Panc1 (cell line): ENCODE measurements at regions not wholly inside any gene's neighbourhood (a gene's known extent, or its start where the extent isn't known, plus 50 kb on each side); places are given as distances from the start of the nearest gene placed in this dataset.

Experiments
- ATAC-seq: fragments of 200-7000 bp; cut with Tn5 transposase; 2 replicates; pipeline ENCODE4 v1.9.1; 2020; ENCODE audit warnings: mild to moderate bottlenecking, moderate library complexity
- BruUV-seq: library from RNA; stranded (reverse); fragments of 400-500 nt; replicated peaks from 2 replicates; lab custom pipeline; 2021; lab: Mats Ljungman, UMichigan
- CTCF ChIA-PET: fragments of 300-600 bp; sonication (Branson Sonifier 250); formaldehyde crosslinking; loops from one replicate; lab custom pipeline; 2022; ENCODE audit warnings: antibody characterized with exemption; lab: Charles Lee
- POLR2A ChIA-PET: fragments of 300-600 bp; sonication (Branson Sonifier 250); formaldehyde crosslinking; loops from one replicate; lab custom pipeline; 2022; ENCODE audit warnings: antibody characterized with exemption; lab: Charles Lee
- DNase-seq: peaks from one replicate; pipeline ENCODE4 v3.0.0-alpha.2; 2010; ENCODE audit warnings: low read depth, low spot score
- H3K27ac ChIP-seq: 2 replicates; pipeline ENCODE4 v1.5.1; 2011; ENCODE audit warnings: mild to moderate bottlenecking, low read length, inconsistent platforms
- H3K27me3 ChIP-seq: fragments of 200-500 bp; sonication (Bioruptor generic); 2 replicates; pipeline ENCODE4 v1.6.0; 2014; ENCODE audit warnings: low read length, inconsistent platforms; ENCODE audit not compliant: control insufficient read depth, insufficient read depth
- H3K36me3 ChIP-seq: fragments of 200-500 bp; sonication (Bioruptor generic); 2 replicates; pipeline ENCODE4 v1.5.1; 2014; ENCODE audit warnings: inconsistent platforms, mild to moderate bottlenecking, low read length, moderate library complexity; ENCODE audit not compliant: control insufficient read depth, insufficient read depth
- H3K4me1 ChIP-seq: 2 replicates; pipeline ENCODE4 v1.5.1; 2011; ENCODE audit warnings: inconsistent platforms, mild to moderate bottlenecking, low read length, moderate library complexity; ENCODE audit not compliant: control insufficient read depth, insufficient read depth
- H3K4me3 ChIP-seq, 2 experiments: 2 replicates each; pipeline ENCODE4 v1.5.1; 2011 to 2012; ENCODE audit warnings: low read depth in 2 of 2, low read length in 2 of 2, mild to moderate bottlenecking in 2 of 2, inconsistent platforms in 1 of 2, moderate library complexity in 1 of 2
- H3K9me3 ChIP-seq: fragments of 200-500 bp; sonication (Bioruptor generic); 2 replicates; pipeline ENCODE4 v1.5.1; 2014; ENCODE audit warnings: low read depth, mild to moderate bottlenecking, inconsistent platforms, low read length, moderate library complexity; ENCODE audit not compliant: control insufficient read depth, insufficient read depth
- CTCF ChIP-seq: fragments of 450-650 bp; IDR thresholded peaks from 2 replicates; pipeline ENCODE4 v1.5.1; 2017; ENCODE audit warnings: mild to moderate bottlenecking
- POLR2AphosphoS5 ChIP-seq: IDR thresholded peaks from 2 replicates; pipeline ENCODE4 v1.6.1; 2012; ENCODE audit warnings: mild to moderate bottlenecking, low read depth, low read length, moderate library complexity
- REST ChIP-seq, 2 experiments: IDR thresholded peaks; 2 replicates each; pipeline ENCODE4 v1.6.1; 2011 to 2012; ENCODE audit warnings: low read depth in 2 of 2, control low read depth in 1 of 2, low read length in 1 of 2, mild to moderate bottlenecking in 1 of 2, moderate library complexity in 1 of 2; ENCODE audit not compliant: insufficient read depth in 1 of 2
- SIN3A ChIP-seq: IDR thresholded peaks from 2 replicates; pipeline ENCODE4 v1.6.1; 2012; ENCODE audit warnings: low read depth, mild to moderate bottlenecking, low read length, moderate library complexity, borderline replicate concordance; ENCODE audit not compliant: insufficient read depth
- TCF7L2 ChIP-seq: IDR thresholded peaks from 2 replicates; pipeline ENCODE4 v1.6.1; 2011; ENCODE audit warnings: mild to moderate bottlenecking, low read depth, low read length, inconsistent platforms
- in situ Hi-C: cut with HindIII; loops from 2 replicates; pipeline ENCODE4 v1.10.0; 2016; ENCODE audit warnings: low sequenced_read_pairs, low pct_unique_long_range_greater_than_20kb
- intact Hi-C: fragments of 100-400 bp; cut with micrococcal nuclease; formaldehyde crosslinking; loops from one replicate; pipeline ENCODE4 v1.10.0; 2022; ENCODE audit not compliant: unreplicated experiment

- Histone ChIP-seq H3K27me3 (0 out of 2 replicates have a peak, but pooled peaks cover under 1% of the 10 kb centered on the region), H3K36me3 (no peaks in the 10 kb centered on the region), H3K4me1 (no peaks in the 10 kb centered on the region), H3K27ac (no peak overlapping the region), H3K4me3 (no peak overlapping the region), H3K9me3 (no peaks in the 10 kb centered on the region)
- in situ Hi-C loops, result no loop called here
- no peak for DNase-seq
- no peak for ATAC-seq
- ChIA-PET CTCF (no interaction called here), POLR2A (no interaction called here)
- no TSS peak for BruUV-seq
- intact Hi-C loops, result no loop called here
- TF ChIP-seq CTCF, result no peak
Measured at GRCh38 chr2:45227347-45227746, 218.1 kb upstream of the SIX2 start.

- in situ Hi-C loops, result no loop called here
- TF ChIP-seq TCF7L2 (no peak), REST (IDR thresholded peaks at IDR 0.05; ENCODE audit: insufficient read depth in 1 of 2, low read depth in 2 of 2, low read length in 1 of 2) (no peak), POLR2AphosphoS5 (no peak)
- BruUV-seq, result no TSS peak
- DNase-seq (no peak), ATAC-seq (no peak)
- no peak overlapping the region for H3K27ac ChIP-seq
- ChIA-PET CTCF (no interaction called here), POLR2A (no interaction called here)
- H3K4me1 ChIP-seq, result no peaks in the 10 kb centered on the region
- intact Hi-C loops, result no loop called here
- no peaks in the 10 kb centered on the region for H3K9me3 ChIP-seq
- 0 out of 2 replicates have a peak, but pooled peaks cover 5% of the 10 kb centered on the region for H3K27me3 ChIP-seq
- H3K36me3 ChIP-seq, result no peaks in the 10 kb centered on the region
- no peak overlapping the region for H3K4me3 ChIP-seq
Measured at GRCh38 chr2:45224993-45225380, 215.7 kb upstream of the SIX2 start.

- intact Hi-C loops, result no loop called here
- ChIA-PET CTCF (no interaction called here), POLR2A (no interaction called here)
- H3K4me1 ChIP-seq, result no peaks in the 10 kb centered on the region
- H3K4me3 ChIP-seq, result no peak overlapping the region
- H3K36me3 ChIP-seq, result no peaks in the 10 kb centered on the region
- 0 out of 2 replicates have a peak, but pooled peaks cover 5% of the 10 kb centered on the region for H3K27me3 ChIP-seq
- in situ Hi-C loops, result no loop called here
- ATAC-seq (no peak), DNase-seq (no peak)
- TF ChIP-seq SIN3A (no peak), TCF7L2 (no peak), REST (IDR thresholded peaks at IDR 0.05; ENCODE audit: insufficient read depth in 1 of 2, low read depth in 2 of 2, low read length in 1 of 2) (no peak), POLR2AphosphoS5 (no peak), CTCF (no peak)
- BruUV-seq, result no TSS peak
- no peaks in the 10 kb centered on the region for H3K9me3 ChIP-seq
- no peak overlapping the region for H3K27ac ChIP-seq
Measured at GRCh38 chr2:45224321-45224992, 215.2 kb upstream of the SIX2 start.
